ENCODE measurements at regions not wholly inside any gene's neighbourhood (a gene's known extent, or its start where the extent isn't known, plus 50 kb on each side); places are given as distances from the start of the nearest gene placed in this dataset.

DNA sequence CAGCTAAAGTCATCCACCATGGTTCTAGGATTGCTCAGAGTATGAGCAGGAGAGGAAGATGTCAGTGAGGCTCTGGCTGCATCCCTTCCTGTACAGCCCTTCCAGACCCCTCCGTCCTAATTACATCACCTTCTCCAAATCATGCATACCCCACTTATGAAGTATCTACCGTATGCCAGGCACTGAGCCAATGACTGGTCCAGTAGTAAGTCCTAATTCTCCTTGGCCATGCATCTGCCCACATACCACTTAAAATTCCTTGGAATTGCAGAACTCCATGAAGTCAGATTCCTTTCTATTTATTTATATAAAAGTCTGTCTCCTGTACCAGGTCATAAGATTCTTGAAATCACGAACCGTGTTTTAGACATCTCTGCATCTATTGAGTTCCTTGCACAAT lies 106.1 kb downstream of the SEC16B start:
- TF ChIP-seq, protein P1, sequence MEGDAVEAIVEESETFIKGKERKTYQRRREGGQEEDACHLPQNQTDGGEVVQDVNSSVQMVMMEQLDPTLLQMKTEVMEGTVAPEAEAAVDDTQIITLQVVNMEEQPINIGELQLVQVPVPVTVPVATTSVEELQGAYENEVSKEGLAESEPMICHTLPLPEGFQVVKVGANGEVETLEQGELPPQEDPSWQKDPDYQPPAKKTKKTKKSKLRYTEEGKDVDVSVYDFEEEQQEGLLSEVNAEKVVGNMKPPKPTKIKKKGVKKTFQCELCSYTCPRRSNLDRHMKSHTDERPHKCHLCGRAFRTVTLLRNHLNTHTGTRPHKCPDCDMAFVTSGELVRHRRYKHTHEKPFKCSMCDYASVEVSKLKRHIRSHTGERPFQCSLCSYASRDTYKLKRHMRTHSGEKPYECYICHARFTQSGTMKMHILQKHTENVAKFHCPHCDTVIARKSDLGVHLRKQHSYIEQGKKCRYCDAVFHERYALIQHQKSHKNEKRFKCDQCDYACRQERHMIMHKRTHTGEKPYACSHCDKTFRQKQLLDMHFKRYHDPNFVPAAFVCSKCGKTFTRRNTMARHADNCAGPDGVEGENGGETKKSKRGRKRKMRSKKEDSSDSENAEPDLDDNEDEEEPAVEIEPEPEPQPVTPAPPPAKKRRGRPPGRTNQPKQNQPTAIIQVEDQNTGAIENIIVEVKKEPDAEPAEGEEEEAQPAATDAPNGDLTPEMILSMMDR (conservative IDR thresholded peaks at IDR 0.05 in 1 of 2, IDR thresholded peaks at IDR 0.05 in 1 of 2; ENCODE audit: low read depth in 1 of 2, low read length in 2 of 2): no peak
- TF ChIP-seq EZH2 (IDR thresholded peaks at IDR 0.05; ENCODE audit: low read length, missing control alignments): no peak
